ENCODE measurements at regions not wholly inside any gene's neighbourhood (a gene's known extent, or its start where the extent isn't known, plus 50 kb on each side); places are given as distances from the start of the nearest gene placed in this dataset.

- DNase-seq: no peak
Observed at GRCh38 chr1:58979086-58979485, 195.2 kb upstream of the JUN start.

- no peak for DNase-seq
Observed at GRCh38 chr1:58979677-58980076, 195.8 kb upstream of the JUN start.

- DNase-seq: no peak
Observed at GRCh38 chr1:58981392-58981791, 197.5 kb upstream of the JUN start.

- DNase-seq: no peak
Observed at GRCh38 chr1:58982259-58982998, 198.6 kb upstream of the JUN start.

GRCh38 chr1:58983162-58983561 lies 199.3 kb upstream of the JUN start:
- DNase-seq: no peak

GRCh38 chr1:58983633-58984245 lies 199.9 kb upstream of the JUN start:
- no peak for DNase-seq

GRCh38 chr1:58986996-58987767 lies 203.3 kb upstream of the JUN start:
- DNase-seq: no peak

GRCh38 chr1:58988752-58989151 lies 204.9 kb upstream of the JUN start:
- DNase-seq: no peak

- DNase-seq: no peak
Observed at GRCh38 chr1:58989845-58990244, 206.0 kb upstream of the JUN start.

GRCh38 chr1:58991305-58991704 lies 207.5 kb upstream of the JUN start:
- DNase-seq: no peak

- DNase-seq: no peak
Observed at GRCh38 chr1:58992643-58993042, 208.8 kb upstream of the JUN start.

- DNase-seq: no peak
Observed at GRCh38 chr1:58993403-58993802, 209.6 kb upstream of the JUN start.

GRCh38 chr1:58994664-58995063 lies 210.8 kb upstream of the JUN start:
- DNase-seq: no peak

GRCh38 chr1:58996341-58997059 lies 212.7 kb upstream of the JUN start:
- no peak for DNase-seq

GRCh38 chr1:58997060-58997411 lies 213.2 kb upstream of the JUN start:
- no peak for DNase-seq

- no peak for DNase-seq
Observed at GRCh38 chr1:58997637-58998036, 213.8 kb upstream of the JUN start.

GRCh38 chr1:58999676-59000075 lies 215.8 kb upstream of the JUN start:
- no peak for DNase-seq

- no peak for DNase-seq
Observed at GRCh38 chr1:59004755-59005154, 220.9 kb upstream of the JUN start.

- no peak for DNase-seq
Observed at GRCh38 chr1:59005491-59006288, 221.8 kb upstream of the JUN start.

- no peak for DNase-seq
Observed at GRCh38 chr1:59006289-59006658, 222.4 kb upstream of the JUN start.

- no peak for DNase-seq
Observed at GRCh38 chr1:59006932-59007331, 223.1 kb upstream of the JUN start.

- no peak for DNase-seq
Observed at GRCh38 chr1:59007429-59007819, 223.6 kb upstream of the JUN start.

Measured in SW 1271 (cell line).